ENCODE measurements at regions not wholly inside any gene's neighbourhood (a gene's known extent, or its start where the extent isn't known, plus 50 kb on each side); places are given as distances from the start of the nearest gene placed in this dataset.

GRCh38 chr6:169388395-169389166, 134.9 kb upstream of the THBS2 start:
- Mint-ChIP-seq H3K27ac (ENCODE audit: unreplicated experiment) (no peak overlapping the region), H3K9me3 (ENCODE audit: unreplicated experiment) (peaks cover 13% of the 10 kb centered on the region), H3K4me3 (ENCODE audit: unreplicated experiment) (no peak overlapping the region), H3K27me3 (ENCODE audit: unreplicated experiment) (no peaks in the 10 kb centered on the region), H3K36me3 (ENCODE audit: unreplicated experiment) (peaks cover 2% of the 10 kb centered on the region), H3K4me1 (ENCODE audit: unreplicated experiment) (peaks cover 11% of the 10 kb centered on the region)
- DNase-seq (ENCODE audit: extremely low spot score, unreplicated experiment), result no peak
- TF ChIP-seq, protein P1, sequence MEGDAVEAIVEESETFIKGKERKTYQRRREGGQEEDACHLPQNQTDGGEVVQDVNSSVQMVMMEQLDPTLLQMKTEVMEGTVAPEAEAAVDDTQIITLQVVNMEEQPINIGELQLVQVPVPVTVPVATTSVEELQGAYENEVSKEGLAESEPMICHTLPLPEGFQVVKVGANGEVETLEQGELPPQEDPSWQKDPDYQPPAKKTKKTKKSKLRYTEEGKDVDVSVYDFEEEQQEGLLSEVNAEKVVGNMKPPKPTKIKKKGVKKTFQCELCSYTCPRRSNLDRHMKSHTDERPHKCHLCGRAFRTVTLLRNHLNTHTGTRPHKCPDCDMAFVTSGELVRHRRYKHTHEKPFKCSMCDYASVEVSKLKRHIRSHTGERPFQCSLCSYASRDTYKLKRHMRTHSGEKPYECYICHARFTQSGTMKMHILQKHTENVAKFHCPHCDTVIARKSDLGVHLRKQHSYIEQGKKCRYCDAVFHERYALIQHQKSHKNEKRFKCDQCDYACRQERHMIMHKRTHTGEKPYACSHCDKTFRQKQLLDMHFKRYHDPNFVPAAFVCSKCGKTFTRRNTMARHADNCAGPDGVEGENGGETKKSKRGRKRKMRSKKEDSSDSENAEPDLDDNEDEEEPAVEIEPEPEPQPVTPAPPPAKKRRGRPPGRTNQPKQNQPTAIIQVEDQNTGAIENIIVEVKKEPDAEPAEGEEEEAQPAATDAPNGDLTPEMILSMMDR (IDR thresholded peaks at IDR 0.05), result no peak

GRCh38 chr6:169387809-169388383, 134.2 kb upstream of the THBS2 start:
- peaks cover 11% of the 10 kb centered on the region for H3K4me1 Mint-ChIP-seq (ENCODE audit: unreplicated experiment)
- DNase-seq (ENCODE audit: extremely low spot score, unreplicated experiment), result no peak
- TF ChIP-seq, protein P1 (IDR thresholded peaks at IDR 0.05), result no peak
- peak overlapping the region; percentile 70 for H3K27ac Mint-ChIP-seq (ENCODE audit: unreplicated experiment)
- H3K9me3 Mint-ChIP-seq (ENCODE audit: unreplicated experiment), result peaks cover 18% of the 10 kb centered on the region
- no peaks in the 10 kb centered on the region for H3K27me3 Mint-ChIP-seq (ENCODE audit: unreplicated experiment)
- peaks cover 2% of the 10 kb centered on the region for H3K36me3 Mint-ChIP-seq (ENCODE audit: unreplicated experiment)
- no peak overlapping the region for H3K4me3 Mint-ChIP-seq (ENCODE audit: unreplicated experiment)

GRCh38 chr6:169386411-169387057, 132.9 kb upstream of the THBS2 start:
- peaks cover 2% of the 10 kb centered on the region for H3K36me3 Mint-ChIP-seq (ENCODE audit: unreplicated experiment)
- DNase-seq (ENCODE audit: extremely low spot score, unreplicated experiment), result peak; percentile 79
- peaks cover 10% of the 10 kb centered on the region for H3K9me3 Mint-ChIP-seq (ENCODE audit: unreplicated experiment)
- H3K27me3 Mint-ChIP-seq (ENCODE audit: unreplicated experiment), result no peaks in the 10 kb centered on the region
- TF ChIP-seq, protein P1 (IDR thresholded peaks at IDR 0.05), result no peak
- peak overlapping the region; percentile 40 for H3K4me3 Mint-ChIP-seq (ENCODE audit: unreplicated experiment)
- H3K4me1 Mint-ChIP-seq (ENCODE audit: unreplicated experiment), result peaks cover 11% of the 10 kb centered on the region
- peak overlapping the region; percentile 69 for H3K27ac Mint-ChIP-seq (ENCODE audit: unreplicated experiment)

- Mint-ChIP-seq H3K4me3 (ENCODE audit: unreplicated experiment) (no peak overlapping the region), H3K9me3 (ENCODE audit: unreplicated experiment) (peaks cover 6% of the 10 kb centered on the region), H3K36me3 (ENCODE audit: unreplicated experiment) (no peaks in the 10 kb centered on the region), H3K27me3 (ENCODE audit: unreplicated experiment) (no peaks in the 10 kb centered on the region), H3K4me1 (ENCODE audit: unreplicated experiment) (peaks cover 11% of the 10 kb centered on the region), H3K27ac (ENCODE audit: unreplicated experiment) (no peak overlapping the region)
- DNase-seq (ENCODE audit: extremely low spot score, unreplicated experiment), result no peak
- TF ChIP-seq, protein P1 (IDR thresholded peaks at IDR 0.05), result no peak
Observed at GRCh38 chr6:169385237-169385880, 131.7 kb upstream of the THBS2 start.

Data from osteocyte (in vitro differentiated cells).